SK-N-SH (cell line): ENCODE measurements at regions not wholly inside any gene's neighbourhood (a gene's known extent, or its start where the extent isn't known, plus 50 kb on each side); places are given as distances from the start of the nearest gene placed in this dataset.
"Not testable (repeated sequence)": the region's sequence is repeated elsewhere in the genome, so short reads cannot be mapped to it uniquely, and the experiment has no call there.

Source experiments
- CTCF ChIA-PET: fragments of 300-600, 350-600 bp; formaldehyde crosslinking; extraction: SDS; loops from one replicate; lab custom pipeline; 2021; lab: Yijun Ruan, JAX
- POLR2A ChIA-PET: fragments of 350-600 bp; sonication (Branson Sonifier 250); formaldehyde crosslinking; extraction: SDS; loops from one replicate; lab custom pipeline; 2020; ENCODE audit warnings: antibody characterized with exemption, inconsistent platforms; lab: Yijun Ruan, JAX
- DNase-seq: peaks from one replicate; pipeline ENCODE4 v3.0.0; 2012
- H2AFZ ChIP-seq: fragments of 200-600 bp; sonication (generic); 2 replicates; pipeline ENCODE4 v1.8.1; 2016; ENCODE audit warnings: antibody characterized with exemption, mild to moderate bottlenecking, low read depth
- H3F3A ChIP-seq: fragments of 200-600 bp; sonication (generic); replicated peaks from 2 replicates; pipeline ENCODE3; 2016; ENCODE audit warnings: antibody characterized with exemption, mild to moderate bottlenecking; ENCODE audit not compliant: insufficient read depth
- H3K27ac ChIP-seq, 2 experiments: fragments of 200-500 bp in 1 of 2; fragments of 200-600 bp in 1 of 2; sonication (Bioruptor generic) in 1 of 2; sonication (generic), shearing (Covaris generic) in 1 of 2; 2 replicates each; pipeline versions ENCODE4 v1.5.1 to v1.6.1; 2014 to 2016; ENCODE audit warnings: low read depth in 2 of 2, inconsistent platforms in 1 of 2, low read length in 1 of 2, mild to moderate bottlenecking in 1 of 2, mixed read lengths in 1 of 2
- H3K27me3 ChIP-seq: fragments of 200-600 bp; sonication (generic), shearing (Covaris generic); 2 replicates; pipeline ENCODE4 v1.6.1; 2016; ENCODE audit warnings: mixed run types; ENCODE audit not compliant: insufficient read depth
- H3K36me3 ChIP-seq, 2 experiments: fragments of 200-500 bp in 1 of 2; fragments of 200-600 bp in 1 of 2; sonication (Bioruptor generic) in 1 of 2; sonication (generic) in 1 of 2; replicated peaks in 1 of 2; 2 replicates each; pipeline versions ENCODE3 to v1.5.1; 2014 to 2016; ENCODE audit warnings: low read length in 1 of 2, mild to moderate bottlenecking in 1 of 2; ENCODE audit not compliant: insufficient read depth in 2 of 2, control insufficient read depth in 1 of 2
- H3K4me1 ChIP-seq, 2 experiments: fragments of 200-500 bp in 1 of 2; fragments of 200-600 bp in 1 of 2; sonication (Bioruptor generic) in 1 of 2; sonication (generic), shearing (Covaris generic) in 1 of 2; 2 replicates each; pipeline versions ENCODE4 v1.5.1 to v1.6.1; 2014 to 2016; ENCODE audit warnings: low read depth in 1 of 2, low read length in 1 of 2, mixed run types in 1 of 2; ENCODE audit not compliant: insufficient read depth in 2 of 2, control insufficient read depth in 1 of 2
- H3K4me2 ChIP-seq: fragments of 200-600 bp; sonication (generic), shearing (Covaris generic); 2 replicates; pipeline ENCODE4 v1.6.1; 2017; ENCODE audit warnings: mixed run types
- H3K4me3 ChIP-seq, 2 experiments: fragments of 200-500 bp in 1 of 2; fragments of 200-600 bp in 1 of 2; sonication (Bioruptor generic) in 1 of 2; sonication (generic), shearing (Covaris generic) in 1 of 2; 2 replicates each; pipeline versions ENCODE4 v1.5.1 to v1.8.1; 2014 to 2016; ENCODE audit warnings: low read depth in 2 of 2, inconsistent platforms in 1 of 2, low read length in 1 of 2, mild to moderate bottlenecking in 1 of 2, mixed read lengths in 1 of 2, moderate library complexity in 1 of 2
- H3K79me2 ChIP-seq: fragments of 200-600 bp; sonication (generic); 2 replicates; pipeline ENCODE4 v1.8.1; 2017; ENCODE audit warnings: mild to moderate bottlenecking; ENCODE audit not compliant: insufficient read depth
- H3K9ac ChIP-seq: fragments of 200-600 bp; sonication (generic); 2 replicates; pipeline ENCODE4 v1.6.1; 2017; ENCODE audit warnings: mixed run types
- H3K9me2 ChIP-seq: fragments of 200-600 bp; sonication (generic); 2 replicates; pipeline ENCODE4 v1.6.1; 2017; ENCODE audit warnings: mixed run types
- H3K9me3 ChIP-seq: fragments of 200-600 bp; sonication (generic); 2 replicates; pipeline ENCODE4 v1.6.1; 2017; ENCODE audit warnings: mixed run types, mild to moderate bottlenecking, moderate library complexity
- H4K20me1 ChIP-seq: fragments of 200-600 bp; sonication (generic); 2 replicates; pipeline ENCODE4 v1.6.1; 2017; ENCODE audit warnings: mild to moderate bottlenecking, mixed run types; ENCODE audit not compliant: insufficient read depth
- ELF1 ChIP-seq: IDR thresholded peaks from 2 replicates; pipeline ENCODE4 v1.4.0; 2012
- EP300 ChIP-seq, 2 experiments: IDR thresholded peaks; 2 replicates each; pipeline versions ENCODE4 v1.4.0 to v1.6.1; 2012; ENCODE audit warnings: borderline replicate concordance in 1 of 2, low read depth in 1 of 2, low read length in 1 of 2
- FOXJ3 ChIP-seq: sonication (generic); formaldehyde crosslinking; IDR thresholded peaks from 2 replicates; pipeline ENCODE4 v1.5.1; 2020; ENCODE audit warnings: mild to moderate bottlenecking, missing genetic modification reagents
- FOXM1 ChIP-seq: IDR thresholded peaks from 2 replicates; pipeline ENCODE4 v1.4.0; 2012; ENCODE audit warnings: low read depth, mild to moderate bottlenecking
- GABPA ChIP-seq: IDR thresholded peaks from 2 replicates; pipeline ENCODE4 v1.4.0; 2012; ENCODE audit warnings: low read depth, mild to moderate bottlenecking
- JUND ChIP-seq: IDR thresholded peaks from 2 replicates; pipeline ENCODE4 v1.4.0; 2012
- NFIC ChIP-seq: IDR thresholded peaks from 2 replicates; pipeline ENCODE4 v1.4.0; 2012; ENCODE audit warnings: borderline replicate concordance
- NRF1 ChIP-seq: IDR thresholded peaks from 2 replicates; pipeline ENCODE4 v1.6.1; 2012; ENCODE audit warnings: low read depth, mild to moderate bottlenecking, low read length
- POLR2AphosphoS5 ChIP-seq: IDR thresholded peaks from 2 replicates; pipeline ENCODE4 v1.6.1; 2012; ENCODE audit warnings: low read depth, low read length
- RAD21 ChIP-seq: IDR thresholded peaks from 2 replicates; pipeline ENCODE4 v1.6.1; 2012; ENCODE audit warnings: mild to moderate bottlenecking, low read length
- RCOR1 ChIP-seq: fragments of 150-350 bp; IDR thresholded peaks from 2 replicates; pipeline ENCODE4 v1.6.1; 2017; ENCODE audit warnings: antibody characterized with exemption, low read length
- RFX5 ChIP-seq: IDR thresholded peaks from 2 replicates; pipeline ENCODE4 v1.6.1; 2012; ENCODE audit warnings: mild to moderate bottlenecking, improper control_type of control experiment, low read length
- RXRA ChIP-seq: IDR thresholded peaks from 2 replicates; pipeline ENCODE4 v1.4.0; 2012; ENCODE audit warnings: low read depth, mild to moderate bottlenecking, borderline replicate concordance
- SIN3A ChIP-seq: IDR thresholded peaks from 2 replicates; pipeline ENCODE4 v1.6.1; 2012; ENCODE audit warnings: low read depth, mild to moderate bottlenecking, low read length, moderate library complexity, borderline replicate concordance
- YY1 ChIP-seq: IDR thresholded peaks from 2 replicates; pipeline ENCODE4 v1.4.0; 2012; ENCODE audit warnings: low read depth, mild to moderate bottlenecking
- WGBS: methylation state at CpG from one replicate; pipeline ENCODE4 v1.1.6; 2017; ENCODE audit warnings: low lambda C conversion rate; 5-methylcytosine and 5-hydroxymethylcytosine counted together
- TF ChIP-seq, protein P1 (sequence below): fragments of 200-600 bp; sonication (generic); IDR thresholded peaks from 2 replicates; pipeline ENCODE4 v1.6.1; 2017; ENCODE audit warnings: antibody characterized with exemption, mild to moderate bottlenecking, moderate library complexity
- TF ChIP-seq, protein P2 (sequence below): fragments of 150-350 bp; IDR thresholded peaks from 2 replicates; pipeline ENCODE4 v1.6.1; 2017; ENCODE audit warnings: antibody characterized with exemption, low read length, low read depth, borderline replicate concordance

DNA sequence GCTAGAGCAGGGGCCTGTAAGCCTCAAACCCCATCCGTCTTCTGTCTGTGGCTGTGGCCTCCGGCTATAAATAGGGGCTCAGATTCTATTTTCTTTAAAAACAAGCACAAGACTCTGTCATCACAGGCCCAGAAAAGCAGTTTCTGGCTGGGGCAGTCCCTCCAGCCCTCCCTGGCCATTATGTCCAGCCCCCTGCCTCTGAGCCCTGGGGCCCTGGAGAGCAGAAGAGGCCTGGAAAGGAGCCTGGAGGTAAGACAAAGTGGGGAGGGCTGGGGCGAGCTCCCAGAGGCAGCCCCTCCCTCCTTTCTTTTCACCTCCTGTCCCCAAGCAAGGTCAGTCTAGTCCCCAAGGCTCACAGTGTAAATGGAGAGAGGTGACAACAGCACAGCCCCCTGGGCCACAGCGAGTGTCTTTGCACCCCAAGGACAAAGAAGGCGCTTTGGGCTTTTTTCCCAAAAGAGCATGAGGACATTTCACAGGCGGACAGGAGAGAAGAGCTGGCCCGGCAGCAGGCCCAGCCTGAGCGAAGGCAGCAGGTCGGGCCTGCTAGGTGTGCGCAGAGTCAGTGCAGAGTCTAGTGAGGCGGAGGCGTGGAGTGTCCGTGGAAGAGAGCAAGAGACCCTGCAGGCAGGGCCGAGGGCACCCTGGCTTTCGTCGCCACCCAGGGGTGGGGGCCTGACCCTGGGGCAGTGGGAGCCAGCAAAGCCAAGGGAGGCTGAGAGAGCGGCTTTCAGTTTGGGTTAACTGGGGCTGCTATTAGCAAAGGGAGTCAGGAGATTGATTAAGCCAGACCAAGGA, 188.3 kb downstream of the TBC1D2B start:
- Histone ChIP-seq H3K27me3 (no peaks in the 10 kb centered on the region), H3K4me2 (no peak overlapping the region), H3K4me3 (no peak overlapping the region), H3K36me3 (no peaks in the 10 kb centered on the region), H3F3A (peaks cover 2% of the 10 kb centered on the region), H4K20me1 (no peaks in the 10 kb centered on the region), H3K9me3 (no peaks in the 10 kb centered on the region), H3K9ac (no peak overlapping the region), H3K4me1 (peaks cover 3 to 33% of the 10 kb centered on the region in 2 experiments; a peak in 1 of 4 replicates), H3K9me2 (no peaks in the 10 kb centered on the region), H3K79me2 (no peaks in the 10 kb centered on the region), H3K27ac (peak overlapping the region in 1 of 2 experiments; percentile 39; a peak in 2 of 4 replicates), H2AFZ (no peak overlapping the region)
- no peak for DNase-seq
- ChIA-PET POLR2A (no interaction called here), CTCF (no interaction called here)
- 90% methylated on average over 8 of the region's 17 CpGs for WGBS
- TF ChIP-seq RFX5 (no peak), EP300 (IDR thresholded peaks at IDR 0.05; ENCODE audit: borderline replicate concordance in 1 of 2, low read depth in 1 of 2, low read length in 1 of 2) (no peak), ELF1 (no peak), JUND (no peak), RAD21 (no peak), POLR2AphosphoS5 (no peak)

DNA sequence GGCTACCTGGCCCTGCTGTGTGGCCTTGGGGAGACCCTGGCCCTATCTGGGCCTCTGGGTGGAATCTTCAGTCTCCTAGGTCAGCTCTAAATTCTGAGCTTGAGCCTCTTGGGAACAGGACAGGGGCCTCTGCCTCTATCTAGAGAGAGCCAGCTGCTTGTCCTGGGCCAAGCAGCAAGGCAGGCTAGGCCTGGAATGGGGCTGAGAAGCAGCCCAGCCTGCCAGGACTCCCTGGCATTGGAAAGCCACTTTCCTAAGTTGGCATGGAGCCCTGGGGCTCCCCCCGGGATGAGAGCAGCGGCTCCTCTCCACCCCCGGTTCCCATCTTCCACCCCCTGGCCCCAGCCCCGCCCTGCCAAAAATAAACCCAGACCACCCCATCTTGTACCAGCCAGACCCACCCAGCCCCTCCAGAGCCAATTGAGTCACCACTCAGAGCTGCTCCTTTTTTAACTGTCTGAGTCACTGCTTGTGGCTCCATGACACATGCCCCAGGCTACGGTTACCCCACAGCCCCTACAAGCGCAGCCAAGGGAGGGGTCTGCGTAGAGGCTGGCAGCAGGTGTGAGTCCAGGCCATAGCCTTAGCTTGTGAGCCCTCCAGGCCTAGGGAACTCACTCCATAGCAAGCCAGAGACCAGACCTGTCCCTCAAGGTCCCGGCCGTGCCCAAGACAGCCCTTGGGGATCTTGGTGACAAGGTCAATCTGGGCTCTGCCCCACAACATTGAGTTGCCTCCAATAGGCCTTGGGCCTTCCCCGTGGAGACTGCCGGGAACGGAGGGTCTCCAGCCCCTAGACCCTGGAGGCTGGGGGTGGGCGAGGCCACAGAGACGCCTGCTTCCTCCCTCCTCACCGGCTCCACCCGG, 189.7 kb downstream of the TBC1D2B start:
- H2AFZ ChIP-seq, DNase-seq, H3K4me3 ChIP-seq, H3K79me2 ChIP-seq, POLR2A ChIA-PET, CTCF ChIA-PET, H3K36me3 ChIP-seq, H3K9ac ChIP-seq, H3F3A ChIP-seq, H3K9me2 ChIP-seq, H4K20me1 ChIP-seq, H3K9me3 ChIP-seq, H3K27me3 ChIP-seq: not testable (repeated sequence)
- Histone ChIP-seq H3K27ac (peak overlapping the region in 1 of 2 experiments; percentile 48; a peak in 3 of 4 replicates), H3K4me2 (peak overlapping the region; percentile 28; the same call in 1 of the 2 replicates), H3K4me1 (peaks cover 3 to 33% of the 10 kb centered on the region in 2 experiments; a peak in 1 of 4 replicates)
- WGBS, result 47% methylated on average over 2 of the region's 16 CpGs

DNA sequence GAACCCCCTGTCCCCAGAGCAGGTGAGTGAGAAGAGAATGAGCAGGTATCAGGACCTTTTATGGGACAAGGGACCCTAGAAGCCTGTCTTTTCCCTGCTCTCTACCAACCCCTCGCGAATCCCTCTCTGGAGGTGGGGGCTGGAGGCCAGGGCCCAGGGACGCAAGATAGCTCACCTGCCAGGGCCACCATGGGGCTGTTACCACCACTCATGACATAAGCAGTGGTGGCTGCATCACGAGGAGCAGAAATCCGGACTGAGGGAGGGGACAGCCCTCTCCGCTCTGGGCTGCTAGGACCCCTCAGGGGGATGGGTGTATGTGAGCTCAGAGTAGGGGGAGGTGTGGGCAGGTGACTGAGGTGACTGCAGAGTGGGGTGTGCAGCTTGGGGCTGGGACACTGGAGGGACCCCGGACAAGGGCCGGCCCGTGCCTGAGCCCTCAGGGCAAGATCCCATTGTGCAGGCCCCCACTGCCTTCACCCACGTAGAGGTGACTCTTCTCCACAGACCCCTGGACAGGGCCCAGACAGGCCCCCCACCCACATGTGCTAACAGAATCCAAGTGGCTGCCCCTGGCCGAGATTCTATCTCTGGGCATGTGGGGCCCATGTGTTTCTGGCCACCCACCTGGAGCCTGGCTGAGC, 190.6 kb downstream of the TBC1D2B start:
- no peak overlapping the region for H3K4me3 ChIP-seq
- POLR2A ChIA-PET, result no interaction called here
- no peak for TF ChIP-seq YY1
- TF ChIP-seq RAD21, result no peak
- no peak for TF ChIP-seq GABPA
- TF ChIP-seq, protein P1, sequence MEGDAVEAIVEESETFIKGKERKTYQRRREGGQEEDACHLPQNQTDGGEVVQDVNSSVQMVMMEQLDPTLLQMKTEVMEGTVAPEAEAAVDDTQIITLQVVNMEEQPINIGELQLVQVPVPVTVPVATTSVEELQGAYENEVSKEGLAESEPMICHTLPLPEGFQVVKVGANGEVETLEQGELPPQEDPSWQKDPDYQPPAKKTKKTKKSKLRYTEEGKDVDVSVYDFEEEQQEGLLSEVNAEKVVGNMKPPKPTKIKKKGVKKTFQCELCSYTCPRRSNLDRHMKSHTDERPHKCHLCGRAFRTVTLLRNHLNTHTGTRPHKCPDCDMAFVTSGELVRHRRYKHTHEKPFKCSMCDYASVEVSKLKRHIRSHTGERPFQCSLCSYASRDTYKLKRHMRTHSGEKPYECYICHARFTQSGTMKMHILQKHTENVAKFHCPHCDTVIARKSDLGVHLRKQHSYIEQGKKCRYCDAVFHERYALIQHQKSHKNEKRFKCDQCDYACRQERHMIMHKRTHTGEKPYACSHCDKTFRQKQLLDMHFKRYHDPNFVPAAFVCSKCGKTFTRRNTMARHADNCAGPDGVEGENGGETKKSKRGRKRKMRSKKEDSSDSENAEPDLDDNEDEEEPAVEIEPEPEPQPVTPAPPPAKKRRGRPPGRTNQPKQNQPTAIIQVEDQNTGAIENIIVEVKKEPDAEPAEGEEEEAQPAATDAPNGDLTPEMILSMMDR, result no peak
- TF ChIP-seq FOXJ3, result no peak
- TF ChIP-seq RXRA, result no peak
- no peak for TF ChIP-seq POLR2AphosphoS5
- TF ChIP-seq SIN3A, result no peak
- no peak for TF ChIP-seq EP300 (IDR thresholded peaks at IDR 0.05; ENCODE audit: borderline replicate concordance in 1 of 2, low read depth in 1 of 2, low read length in 1 of 2)
- no peak for TF ChIP-seq ELF1
- no peak for TF ChIP-seq NFIC
- TF ChIP-seq, protein P2, sequence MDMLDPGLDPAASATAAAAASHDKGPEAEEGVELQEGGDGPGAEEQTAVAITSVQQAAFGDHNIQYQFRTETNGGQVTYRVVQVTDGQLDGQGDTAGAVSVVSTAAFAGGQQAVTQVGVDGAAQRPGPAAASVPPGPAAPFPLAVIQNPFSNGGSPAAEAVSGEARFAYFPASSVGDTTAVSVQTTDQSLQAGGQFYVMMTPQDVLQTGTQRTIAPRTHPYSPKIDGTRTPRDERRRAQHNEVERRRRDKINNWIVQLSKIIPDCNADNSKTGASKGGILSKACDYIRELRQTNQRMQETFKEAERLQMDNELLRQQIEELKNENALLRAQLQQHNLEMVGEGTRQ, result no peak
- no peak for TF ChIP-seq NRF1
- no peak for TF ChIP-seq FOXM1
- no peak for TF ChIP-seq RCOR1

More for the DNA sequence above, 190.6 kb downstream of the TBC1D2B start:
- Histone ChIP-seq H3K9me3 (no peaks in the 10 kb centered on the region), H3K27ac (peak overlapping the region in 1 of 2 experiments; percentile 48; a peak in 3 of 4 replicates), H2AFZ (no peak overlapping the region), H3K36me3 (no peaks in the 10 kb centered on the region), H3K4me1 (peaks cover 3 to 33% of the 10 kb centered on the region in 2 experiments; a peak in 1 of 4 replicates), H3F3A (no peaks in the 10 kb centered on the region), H3K4me2 (peak overlapping the region; percentile 28; the same call in 1 of the 2 replicates), H3K27me3 (no peaks in the 10 kb centered on the region), H3K9ac (no peak overlapping the region), H3K79me2 (no peaks in the 10 kb centered on the region), H3K9me2 (no peaks in the 10 kb centered on the region), H4K20me1 (no peaks in the 10 kb centered on the region)
- DNase-seq, result no peak
- WGBS, result 100% methylated on average over 3 of the region's 11 CpGs
- CTCF ChIA-PET, result no interaction called here
